ENCODE measurements at regions not wholly inside any gene's neighbourhood (a gene's known extent, or its start where the extent isn't known, plus 50 kb on each side); places are given as distances from the start of the nearest gene placed in this dataset.

- no peak for DNase-seq
These were observed 66.7 kb upstream of the EZH2 start for GRCh38 chr7:148950806-148951205.

GRCh38 chr7:148944935-148945934 is 61.1 kb upstream of the EZH2 start:
- DNase-seq, result no peak

- DNase-seq, result peak; percentile 13 to 32 (median 22)
These were observed 57.6 kb upstream of the EZH2 start for GRCh38 chr7:148941598-148942275.

- peak; percentile 33 to 51 (median 38) for DNase-seq
These were observed 56.9 kb upstream of the EZH2 start for GRCh38 chr7:148940702-148941597.

- DNase-seq, result no peak
These were observed 55.2 kb upstream of the EZH2 start for GRCh38 chr7:148939128-148939755.

- no peak for DNase-seq
These were observed 51.4 kb upstream of the EZH2 start for GRCh38 chr7:148935451-148935850.

All from activated CD4-positive, CD25-positive, alpha-beta regulatory T cell (primary cell).